Upper lobe of left lung (tissue), 6 donors: ENCODE measurements at regions not wholly inside any gene's neighbourhood (a gene's known extent, or its start where the extent isn't known, plus 50 kb on each side); places are given as distances from the start of the nearest gene placed in this dataset.
"Not testable (repeated sequence)": the region's sequence is repeated elsewhere in the genome, so short reads cannot be mapped to it uniquely, and the experiment has no call there.

ENCODE experiments used
- ATAC-seq, 2 donors: fragments of 200-7000 bp; cut with Tn5 transposase; one replicate each; pipeline ENCODE4 v1.9.1; 2022; ENCODE audit warnings: mild to moderate bottlenecking in 2 of 2, moderate library complexity in 2 of 2; ENCODE audit not compliant: low FRiP score in 2 of 2
- DNase-seq, 2 donors: peaks; one replicate each; pipeline ENCODE4 v3.0.0-alpha.2; 2019 to 2020
- H3K27ac ChIP-seq, 4 donors: fragments of 200-600 bp; sonication (generic); one replicate each; pipeline ENCODE4 v1.5.1; 2016 to 2019
- H3K27me3 ChIP-seq, 4 donors: fragments of 200-600 bp; sonication (generic); one replicate each; pipeline ENCODE4 v1.5.1; 2017 to 2019
- H3K36me3 ChIP-seq, 4 donors: fragments of 200-600 bp; sonication (generic); one replicate each; pipeline ENCODE4 v1.5.1; 2016 to 2019
- H3K4me1 ChIP-seq, 4 donors: fragments of 200-600 bp; sonication (generic); one replicate each; pipeline ENCODE4 v1.5.1; 2018 to 2019
- H3K4me3 ChIP-seq, 4 donors: fragments of 200-600 bp; sonication (generic); one replicate each; pipeline ENCODE4 v1.5.1; 2017 to 2019; ENCODE audit warnings: mild to moderate bottlenecking in 2 of 4, moderate library complexity in 1 of 4
- H3K9me3 ChIP-seq, 4 donors: fragments of 200-600 bp; sonication (generic); one replicate each; pipeline ENCODE4 v1.5.1; 2018 to 2019
- WGBS, 2 donors: methylation state at CpG; one replicate each; pipeline ENCODE4 v1.1.5; 2017 to 2018; 5-methylcytosine and 5-hydroxymethylcytosine counted together
- donor health status: DM: no; HTN: no; CAD: no; lungs with moderate emphysema.
- donor health status: DM: no; HTN: yes; CAD: no; lungs with severe emphysema.

DNA sequence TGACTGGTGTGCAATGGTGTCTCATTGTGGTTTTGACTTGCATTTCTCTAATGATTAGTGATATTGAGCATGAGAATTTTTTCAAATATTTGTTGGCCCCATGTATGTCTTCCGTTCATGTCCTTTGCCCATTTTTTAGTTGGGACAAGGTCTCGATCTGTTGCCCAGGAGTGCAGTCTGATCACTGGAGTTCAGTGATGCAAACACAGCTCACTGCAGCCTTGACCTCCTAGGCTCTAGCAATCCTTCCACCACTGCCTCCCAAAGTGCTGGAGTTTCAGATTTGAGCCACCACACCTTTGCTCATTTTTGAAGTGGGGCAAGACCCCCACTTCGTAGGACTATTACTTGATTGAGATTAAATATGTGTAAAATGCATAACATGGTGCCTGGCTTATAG is 124.2 kb upstream of the NBPF26 start:
- not testable (repeated sequence) for DNase-seq, ATAC-seq, H3K27ac ChIP-seq, H3K9me3 ChIP-seq, H3K4me1 ChIP-seq, H3K36me3 ChIP-seq, H3K4me3 ChIP-seq, H3K27me3 ChIP-seq
- WGBS, 2 donors, result no CpG with 5 or more reads among the region's 3 CpGs

DNA sequence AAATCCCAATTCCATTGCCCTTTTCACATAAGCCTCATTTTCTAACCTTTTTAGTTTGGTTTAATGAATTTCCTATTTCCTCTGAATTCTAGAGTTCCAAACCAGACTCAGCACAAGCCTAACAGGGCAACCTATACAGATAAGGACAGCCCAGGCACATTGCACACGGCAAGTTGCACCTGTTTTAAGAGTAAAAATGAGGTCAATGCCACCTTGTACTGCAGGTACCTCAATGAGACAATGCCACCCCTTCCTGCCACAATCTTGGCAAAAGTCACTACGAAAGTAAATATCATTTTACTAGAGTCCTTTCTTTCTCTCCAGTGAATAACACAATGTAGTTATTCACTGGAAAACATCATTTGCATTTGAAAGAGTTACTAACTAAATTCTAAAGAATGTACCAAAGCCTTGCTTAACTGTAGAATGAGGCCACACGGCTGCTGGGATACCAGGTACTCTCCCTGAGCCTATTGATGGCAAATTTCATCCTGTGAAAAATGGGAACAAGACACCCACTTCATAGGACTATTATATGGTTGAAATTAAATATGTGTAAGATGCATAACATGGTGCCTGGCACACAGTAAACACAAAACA is 123.2 kb upstream of the NBPF26 start:
- WGBS, 2 donors, result no CpG with 5 or more reads among the region's 3 CpGs

DNA sequence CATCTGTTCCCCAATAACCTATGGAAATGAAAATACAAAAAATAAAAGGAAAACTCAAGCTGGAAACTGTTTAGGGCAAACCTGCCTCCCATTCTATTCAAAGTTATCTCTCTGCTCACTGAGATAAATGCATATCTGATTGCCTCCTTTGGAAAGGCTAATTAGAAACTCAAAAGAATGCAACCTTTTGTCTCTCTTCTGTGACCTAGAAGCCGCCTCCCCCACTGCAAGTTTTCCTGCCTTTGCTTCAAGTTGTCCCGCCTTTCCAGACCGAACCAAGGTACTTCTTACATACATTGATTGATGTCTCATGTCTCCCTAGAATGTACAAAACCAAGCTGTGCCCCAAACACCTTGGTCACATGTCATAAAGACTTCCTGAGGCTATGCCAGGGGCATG is 115.9 kb upstream of the NBPF26 start:
- not testable (repeated sequence) for H3K4me1 ChIP-seq, H3K4me3 ChIP-seq, H3K9me3 ChIP-seq, ATAC-seq, H3K27me3 ChIP-seq, H3K27ac ChIP-seq, H3K36me3 ChIP-seq, DNase-seq
- no CpG with 5 or more reads among the region's 3 CpGs for WGBS, 2 donors

More for the DNA sequence above, 123.2 kb upstream of the NBPF26 start:
- H3K4me3 ChIP-seq, H3K4me1 ChIP-seq, H3K36me3 ChIP-seq, H3K27me3 ChIP-seq, H3K9me3 ChIP-seq, ATAC-seq, DNase-seq, H3K27ac ChIP-seq: not testable (repeated sequence)

- no CpG with 5 or more reads among the region's 8 CpGs for WGBS, 2 donors
- not testable (repeated sequence) for H3K36me3 ChIP-seq, DNase-seq, H3K9me3 ChIP-seq, H3K4me1 ChIP-seq, H3K4me3 ChIP-seq, H3K27me3 ChIP-seq, H3K27ac ChIP-seq
- ATAC-seq, result peak; percentile 94 to 97
These were observed 115.3 kb upstream of the NBPF26 start for GRCh38 chr1:120608314-120609014.

- no CpG with 5 or more reads among the region's 3 CpGs for WGBS, 2 donors
- not testable (repeated sequence) for DNase-seq, H3K9me3 ChIP-seq, H3K4me3 ChIP-seq, H3K27me3 ChIP-seq, H3K36me3 ChIP-seq, H3K27ac ChIP-seq, H3K4me1 ChIP-seq
- ATAC-seq, result peak; percentile 21 to 78
These were observed 114.7 kb upstream of the NBPF26 start for GRCh38 chr1:120609015-120609573.

GRCh38 chr1:120609834-120610233 is 113.9 kb upstream of the NBPF26 start:
- not testable (repeated sequence) for H3K4me3 ChIP-seq
- ATAC-seq, result peak; percentile 78 to 80

GRCh38 chr1:120614931-120615639 is 108.7 kb upstream of the NBPF26 start:
- not testable (repeated sequence) for H3K4me1 ChIP-seq, DNase-seq, H3K4me3 ChIP-seq, H3K27me3 ChIP-seq, H3K9me3 ChIP-seq, H3K27ac ChIP-seq, H3K36me3 ChIP-seq
- WGBS, 2 donors, result no CpG with 5 or more reads among the region's 4 CpGs
- ATAC-seq, result peak; percentile 77 to 95

More at GRCh38 chr1:120609834-120610233, 113.9 kb upstream of the NBPF26 start:
- DNase-seq, H3K27ac ChIP-seq, H3K4me1 ChIP-seq, H3K27me3 ChIP-seq, H3K36me3 ChIP-seq, H3K9me3 ChIP-seq: not testable (repeated sequence)
- WGBS, 2 donors, result no CpG with 5 or more reads among the region's 6 CpGs

GRCh38 chr1:120617493-120617892 is 106.3 kb upstream of the NBPF26 start:
- H3K9me3 ChIP-seq, H3K4me1 ChIP-seq, H3K4me3 ChIP-seq, H3K27ac ChIP-seq, ATAC-seq, DNase-seq, H3K36me3 ChIP-seq, H3K27me3 ChIP-seq: not testable (repeated sequence)
- no CpG with 5 or more reads among the region's 3 CpGs for WGBS, 2 donors

DNA sequence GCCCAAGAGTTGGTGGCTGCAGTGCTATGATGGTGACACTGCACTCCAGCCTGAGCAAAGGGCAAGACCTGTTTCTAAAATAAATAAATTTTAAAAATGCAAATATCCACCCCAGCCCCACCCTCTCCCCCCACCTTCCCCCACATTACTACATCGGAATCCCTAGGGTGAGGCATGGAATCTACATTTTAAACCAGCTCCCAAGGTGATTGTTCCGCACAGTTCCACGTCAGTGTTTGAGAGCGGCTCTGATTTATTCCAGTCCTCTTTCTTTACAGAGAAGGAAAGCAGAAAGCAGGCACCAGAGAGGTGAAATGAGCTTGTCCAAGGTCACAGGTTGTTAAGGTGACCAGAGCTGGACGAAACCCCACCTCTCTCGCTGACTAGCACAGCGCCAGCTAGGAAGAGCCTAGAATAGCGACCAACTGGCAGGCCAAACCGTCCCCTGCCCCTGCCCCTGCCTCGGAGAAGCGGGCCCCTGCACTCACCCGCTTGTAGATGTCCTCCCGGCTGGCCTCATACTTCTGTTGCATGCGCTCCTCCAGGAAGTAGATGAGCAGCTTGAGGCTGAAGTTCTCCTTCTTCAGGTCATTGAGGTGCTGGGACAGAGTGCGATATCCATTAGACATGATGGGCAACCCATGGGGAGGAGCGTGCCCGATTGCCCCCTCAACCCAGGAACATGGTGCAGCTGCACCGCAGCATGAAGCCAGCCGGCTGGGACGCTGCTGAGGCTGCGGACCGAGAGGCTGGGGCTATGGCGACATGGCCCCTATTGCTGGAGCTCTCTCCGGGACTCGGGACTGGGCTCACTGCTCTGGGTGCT is 103.7 kb upstream of the NBPF26 start:
- H3K9me3 ChIP-seq, H3K4me1 ChIP-seq, H3K36me3 ChIP-seq, H3K4me3 ChIP-seq, H3K27me3 ChIP-seq, H3K27ac ChIP-seq, DNase-seq: not testable (repeated sequence)
- no CpG with 5 or more reads among the region's 25 CpGs for WGBS, 2 donors
- peak in 1 of 2 donors; percentile 75 for ATAC-seq

GRCh38 chr1:120620693-120620969 is 103.1 kb upstream of the NBPF26 start:
- not testable (repeated sequence) for H3K4me3 ChIP-seq, H3K9me3 ChIP-seq, H3K27ac ChIP-seq, H3K4me1 ChIP-seq, H3K27me3 ChIP-seq, DNase-seq, H3K36me3 ChIP-seq
- peak in 1 of 2 donors; percentile 34 for ATAC-seq
- WGBS, 2 donors, result no CpG with 5 or more reads among the region's 5 CpGs

GRCh38 chr1:120621278-120621677 is 102.5 kb upstream of the NBPF26 start:
- no CpG with 5 or more reads among the region's 5 CpGs for WGBS, 2 donors
- not testable (repeated sequence) for H3K4me3 ChIP-seq, H3K36me3 ChIP-seq, ATAC-seq, H3K4me1 ChIP-seq, DNase-seq, H3K27ac ChIP-seq, H3K27me3 ChIP-seq, H3K9me3 ChIP-seq

GRCh38 chr1:120623539-120623938 is 100.2 kb upstream of the NBPF26 start:
- H3K36me3 ChIP-seq, DNase-seq, H3K4me3 ChIP-seq, H3K4me1 ChIP-seq, ATAC-seq, H3K27ac ChIP-seq, H3K27me3 ChIP-seq, H3K9me3 ChIP-seq: not testable (repeated sequence)
- WGBS, 2 donors, result no CpG with 5 or more reads among the region's 4 CpGs
